ENCODE measurements at regions not wholly inside any gene's neighbourhood (a gene's known extent, or its start where the extent isn't known, plus 50 kb on each side); places are given as distances from the start of the nearest gene placed in this dataset.

DNA sequence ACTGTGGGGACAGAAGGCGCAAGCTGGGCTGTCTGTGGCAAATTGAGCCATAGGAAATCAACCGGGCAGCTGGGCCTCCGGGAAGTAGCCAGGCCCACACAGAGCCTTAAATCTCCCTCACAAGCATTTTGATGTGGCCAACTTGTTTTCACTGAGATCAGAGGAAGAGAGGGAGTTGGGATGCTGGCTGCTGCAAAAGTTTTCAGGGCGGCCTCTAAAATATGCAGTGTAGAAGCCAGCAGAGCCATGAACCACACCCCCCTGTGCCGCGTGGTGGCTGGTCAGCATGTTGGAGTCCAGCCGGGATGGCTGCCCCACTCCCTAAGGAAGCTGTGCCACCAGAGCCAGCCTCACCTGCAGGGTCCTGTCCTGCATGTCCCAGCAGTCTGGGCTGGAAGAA lies 167.4 kb downstream of the CDC5L start:
- no peak for TF ChIP-seq ZNF121 (CRISPR knock-in tag; IDR thresholded peaks at IDR 0.05)
- TF ChIP-seq, protein P1, sequence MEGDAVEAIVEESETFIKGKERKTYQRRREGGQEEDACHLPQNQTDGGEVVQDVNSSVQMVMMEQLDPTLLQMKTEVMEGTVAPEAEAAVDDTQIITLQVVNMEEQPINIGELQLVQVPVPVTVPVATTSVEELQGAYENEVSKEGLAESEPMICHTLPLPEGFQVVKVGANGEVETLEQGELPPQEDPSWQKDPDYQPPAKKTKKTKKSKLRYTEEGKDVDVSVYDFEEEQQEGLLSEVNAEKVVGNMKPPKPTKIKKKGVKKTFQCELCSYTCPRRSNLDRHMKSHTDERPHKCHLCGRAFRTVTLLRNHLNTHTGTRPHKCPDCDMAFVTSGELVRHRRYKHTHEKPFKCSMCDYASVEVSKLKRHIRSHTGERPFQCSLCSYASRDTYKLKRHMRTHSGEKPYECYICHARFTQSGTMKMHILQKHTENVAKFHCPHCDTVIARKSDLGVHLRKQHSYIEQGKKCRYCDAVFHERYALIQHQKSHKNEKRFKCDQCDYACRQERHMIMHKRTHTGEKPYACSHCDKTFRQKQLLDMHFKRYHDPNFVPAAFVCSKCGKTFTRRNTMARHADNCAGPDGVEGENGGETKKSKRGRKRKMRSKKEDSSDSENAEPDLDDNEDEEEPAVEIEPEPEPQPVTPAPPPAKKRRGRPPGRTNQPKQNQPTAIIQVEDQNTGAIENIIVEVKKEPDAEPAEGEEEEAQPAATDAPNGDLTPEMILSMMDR (IDR thresholded peaks at IDR 0.05): no peak
- TF ChIP-seq, protein P2, sequence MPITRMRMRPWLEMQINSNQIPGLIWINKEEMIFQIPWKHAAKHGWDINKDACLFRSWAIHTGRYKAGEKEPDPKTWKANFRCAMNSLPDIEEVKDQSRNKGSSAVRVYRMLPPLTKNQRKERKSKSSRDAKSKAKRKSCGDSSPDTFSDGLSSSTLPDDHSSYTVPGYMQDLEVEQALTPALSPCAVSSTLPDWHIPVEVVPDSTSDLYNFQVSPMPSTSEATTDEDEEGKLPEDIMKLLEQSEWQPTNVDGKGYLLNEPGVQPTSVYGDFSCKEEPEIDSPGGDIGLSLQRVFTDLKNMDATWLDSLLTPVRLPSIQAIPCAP (CRISPR knock-in tag; IDR thresholded peaks at IDR 0.05): no peak
- TF ChIP-seq, protein P3, sequence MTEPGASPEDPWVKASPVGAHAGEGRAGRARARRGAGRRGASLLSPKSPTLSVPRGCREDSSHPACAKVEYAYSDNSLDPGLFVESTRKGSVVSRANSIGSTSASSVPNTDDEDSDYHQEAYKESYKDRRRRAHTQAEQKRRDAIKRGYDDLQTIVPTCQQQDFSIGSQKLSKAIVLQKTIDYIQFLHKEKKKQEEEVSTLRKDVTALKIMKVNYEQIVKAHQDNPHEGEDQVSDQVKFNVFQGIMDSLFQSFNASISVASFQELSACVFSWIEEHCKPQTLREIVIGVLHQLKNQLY (CRISPR knock-in tag; IDR thresholded peaks at IDR 0.05): no peak
- TF ChIP-seq, protein P4, sequence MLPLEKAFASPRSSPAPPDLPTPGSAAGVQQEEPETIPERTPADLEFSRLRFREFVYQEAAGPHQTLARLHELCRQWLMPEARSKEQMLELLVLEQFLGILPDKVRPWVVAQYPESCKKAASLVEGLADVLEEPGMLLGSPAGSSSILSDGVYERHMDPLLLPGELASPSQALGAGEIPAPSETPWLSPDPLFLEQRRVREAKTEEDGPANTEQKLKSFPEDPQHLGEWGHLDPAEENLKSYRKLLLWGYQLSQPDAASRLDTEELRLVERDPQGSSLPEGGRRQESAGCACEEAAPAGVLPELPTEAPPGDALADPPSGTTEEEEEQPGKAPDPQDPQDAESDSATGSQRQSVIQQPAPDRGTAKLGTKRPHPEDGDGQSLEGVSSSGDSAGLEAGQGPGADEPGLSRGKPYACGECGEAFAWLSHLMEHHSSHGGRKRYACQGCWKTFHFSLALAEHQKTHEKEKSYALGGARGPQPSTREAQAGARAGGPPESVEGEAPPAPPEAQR (CRISPR knock-in tag; IDR thresholded peaks at IDR 0.05): no peak
- no peak for TF ChIP-seq CBFB (CRISPR knock-in tag; IDR thresholded peaks at IDR 0.05; ENCODE audit: low read depth)
- TF ChIP-seq NR2C2 (CRISPR knock-in tag; IDR thresholded peaks at IDR 0.05): no peak
- TF ChIP-seq KAT7 (CRISPR knock-in tag; IDR thresholded peaks at IDR 0.05; ENCODE audit: borderline replicate concordance): no peak
- TF ChIP-seq, protein P5, sequence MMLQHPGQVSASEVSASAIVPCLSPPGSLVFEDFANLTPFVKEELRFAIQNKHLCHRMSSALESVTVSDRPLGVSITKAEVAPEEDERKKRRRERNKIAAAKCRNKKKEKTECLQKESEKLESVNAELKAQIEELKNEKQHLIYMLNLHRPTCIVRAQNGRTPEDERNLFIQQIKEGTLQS (CRISPR knock-in tag; conservative IDR thresholded peaks at IDR 0.05): no peak
- TF ChIP-seq, protein P6, sequence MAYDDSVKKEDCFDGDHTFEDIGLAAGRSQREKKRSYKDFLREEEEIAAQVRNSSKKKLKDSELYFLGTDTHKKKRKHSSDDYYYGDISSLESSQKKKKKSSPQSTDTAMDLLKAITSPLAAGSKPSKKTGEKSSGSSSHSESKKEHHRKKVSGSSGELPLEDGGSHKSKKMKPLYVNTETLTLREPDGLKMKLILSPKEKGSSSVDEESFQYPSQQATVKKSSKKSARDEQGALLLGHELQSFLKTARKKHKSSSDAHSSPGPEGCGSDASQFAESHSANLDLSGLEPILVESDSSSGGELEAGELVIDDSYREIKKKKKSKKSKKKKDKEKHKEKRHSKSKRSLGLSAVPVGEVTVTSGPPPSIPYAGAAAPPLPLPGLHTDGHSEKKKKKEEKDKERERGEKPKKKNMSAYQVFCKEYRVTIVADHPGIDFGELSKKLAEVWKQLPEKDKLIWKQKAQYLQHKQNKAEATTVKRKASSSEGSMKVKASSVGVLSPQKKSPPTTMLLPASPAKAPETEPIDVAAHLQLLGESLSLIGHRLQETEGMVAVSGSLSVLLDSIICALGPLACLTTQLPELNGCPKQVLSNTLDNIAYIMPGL (CRISPR knock-in tag; IDR thresholded peaks at IDR 0.05): no peak
- TF ChIP-seq NFE2L1 (CRISPR knock-in tag; IDR thresholded peaks at IDR 0.05): no peak
- TF ChIP-seq ZNF423 (CRISPR knock-in tag; IDR thresholded peaks at IDR 0.05): no peak
